ENCODE measurements at regions not wholly inside any gene's neighbourhood (a gene's known extent, or its start where the extent isn't known, plus 50 kb on each side); places are given as distances from the start of the nearest gene placed in this dataset.

GRCh38 chr11:97157221-97157740 lies 767.5 kb downstream of the JRKL start:
- DNase-seq (ENCODE audit: low spot score): no peak

GRCh38 chr11:97158243-97158642 lies 768.4 kb downstream of the JRKL start:
- no peak for DNase-seq (ENCODE audit: low spot score)

GRCh38 chr11:97163631-97164191 lies 773.9 kb downstream of the JRKL start:
- DNase-seq (ENCODE audit: low spot score): no peak

- no peak for DNase-seq (ENCODE audit: low spot score)
Observed at GRCh38 chr11:97201743-97202612, 812.2 kb downstream of the JRKL start.

- DNase-seq (ENCODE audit: low spot score): no peak
Observed at GRCh38 chr11:97202613-97203292, 812.9 kb downstream of the JRKL start.

- DNase-seq (ENCODE audit: low spot score): no peak
Observed at GRCh38 chr11:97218011-97218410, 828.2 kb downstream of the JRKL start.

GRCh38 chr11:97223647-97224046 lies 833.8 kb downstream of the JRKL start:
- no peak for DNase-seq (ENCODE audit: low spot score)

- no peak for DNase-seq (ENCODE audit: low spot score)
Observed at GRCh38 chr11:97224396-97224795, 834.6 kb downstream of the JRKL start.

- DNase-seq (ENCODE audit: low spot score): no peak
Observed at GRCh38 chr11:97225794-97226193, 836.0 kb downstream of the JRKL start.

- DNase-seq (ENCODE audit: low spot score): no peak
Observed at GRCh38 chr11:97229936-97230335, 840.1 kb downstream of the JRKL start.

- DNase-seq (ENCODE audit: low spot score): no peak
Observed at GRCh38 chr11:97231231-97231630, 841.4 kb downstream of the JRKL start.

GRCh38 chr11:97234016-97234415 lies 844.2 kb downstream of the JRKL start:
- no peak for DNase-seq (ENCODE audit: low spot score)

GRCh38 chr11:97237151-97237550 lies 847.3 kb downstream of the JRKL start:
- DNase-seq (ENCODE audit: low spot score): no peak

GRCh38 chr11:97247601-97248000 lies 857.8 kb downstream of the JRKL start:
- DNase-seq (ENCODE audit: low spot score): no peak

GRCh38 chr11:97254790-97255189 lies 865.0 kb downstream of the JRKL start:
- no peak for DNase-seq (ENCODE audit: low spot score)

GRCh38 chr11:97259434-97259833 lies 869.6 kb downstream of the JRKL start:
- DNase-seq (ENCODE audit: low spot score): no peak

- DNase-seq (ENCODE audit: low spot score): no peak
Observed at GRCh38 chr11:97259884-97260283, 870.1 kb downstream of the JRKL start.

- no peak for DNase-seq (ENCODE audit: low spot score)
Observed at GRCh38 chr11:97263183-97263858, 873.5 kb downstream of the JRKL start.

- DNase-seq (ENCODE audit: low spot score): no peak
Observed at GRCh38 chr11:97269527-97269926, 879.7 kb downstream of the JRKL start.

- no peak for DNase-seq (ENCODE audit: low spot score)
Observed at GRCh38 chr11:97279341-97279740, 889.5 kb downstream of the JRKL start.

GRCh38 chr11:97280347-97280746 lies 890.5 kb downstream of the JRKL start:
- DNase-seq (ENCODE audit: low spot score): no peak

- no peak for DNase-seq (ENCODE audit: low spot score)
Observed at GRCh38 chr11:97289823-97290222, 900.0 kb downstream of the JRKL start.
